GM18951 (cell line): ENCODE measurements at regions not wholly inside any gene's neighbourhood (a gene's known extent, or its start where the extent isn't known, plus 50 kb on each side); places are given as distances from the start of the nearest gene placed in this dataset.
"Not testable (repeated sequence)": the region's sequence is repeated elsewhere in the genome, so short reads cannot be mapped to it uniquely, and the experiment has no call there.

ENCODE experiments used
- POLR2A ChIP-seq: IDR thresholded peaks from 4 replicates; pipeline ENCODE4 v1.6.1; 2011; ENCODE audit warnings: mild to moderate bottlenecking; ENCODE audit not compliant: insufficient read length, insufficient read depth; ENCODE audit errors: extremely low read depth
- in situ Hi-C: fragments of 300-500 bp; cut with MboI; formaldehyde crosslinking; loops from one replicate; pipeline ENCODE4 v1.12.0; 2022; ENCODE audit warnings: low sequenced_read_pairs, mixed read lengths, inconsistent platforms; ENCODE audit not compliant: unreplicated experiment

DNA sequence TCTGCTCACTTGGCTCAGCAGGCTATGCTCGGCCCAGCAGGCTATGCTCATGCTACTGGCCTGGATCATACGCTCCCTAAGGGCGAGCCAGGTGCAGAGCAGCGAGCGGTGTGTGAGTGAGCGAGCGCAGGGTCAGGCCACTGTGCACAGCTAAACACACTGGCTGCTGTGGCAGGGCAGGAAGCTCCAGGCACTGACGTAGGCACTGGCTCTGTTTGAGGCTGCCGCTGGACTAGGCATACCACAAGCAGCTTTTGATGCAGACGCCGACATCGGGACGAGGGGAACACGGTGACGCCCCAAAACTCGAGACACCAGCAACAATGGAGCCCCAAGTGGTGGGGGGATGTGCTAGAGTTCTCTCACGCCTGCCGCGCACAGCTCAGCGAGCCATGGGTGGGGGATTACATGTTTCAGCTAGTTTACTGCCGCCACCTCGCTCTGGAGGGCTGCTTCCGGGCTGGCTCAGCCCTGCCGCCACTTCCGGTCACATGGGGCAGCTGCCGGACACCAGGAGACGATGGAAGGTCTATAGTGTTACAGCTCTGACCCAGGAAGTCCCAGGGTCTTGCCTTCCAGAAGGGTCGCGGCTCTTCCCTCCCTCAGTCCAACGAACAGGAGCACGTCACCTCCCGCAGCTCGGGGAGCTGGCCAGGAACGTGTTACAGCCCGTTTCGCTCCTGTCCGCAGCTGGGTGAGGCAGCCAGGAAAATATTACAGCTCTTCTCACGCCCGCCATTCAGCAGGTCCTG lies 1176.9 kb upstream of the LRRTM1 start:
- TF ChIP-seq POLR2A: no peak
- in situ Hi-C loops: no loop called here

GRCh38 chr2:81467096-81467495 lies 1162.5 kb upstream of the LRRTM1 start:
- in situ Hi-C loops: no loop called here
- TF ChIP-seq POLR2A: no peak

DNA sequence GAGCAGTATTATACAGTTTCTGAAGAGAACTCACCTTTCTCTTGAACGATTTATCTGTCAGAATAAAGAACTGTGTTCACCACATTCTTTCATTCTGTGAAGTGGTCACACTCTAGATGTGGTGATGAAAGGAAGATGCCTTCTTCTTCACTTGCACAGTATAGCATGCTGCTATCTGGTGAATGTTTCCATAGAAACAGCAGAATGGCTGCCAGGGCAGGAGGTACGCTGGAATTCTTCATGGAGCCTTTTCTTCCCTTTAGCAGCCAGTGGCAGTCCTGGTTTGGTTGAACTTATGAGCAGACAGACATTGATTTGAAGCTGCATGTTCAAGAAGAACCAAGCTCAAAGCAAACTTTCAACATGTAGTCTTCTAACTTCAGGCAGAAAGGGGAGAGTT lies 1157.9 kb upstream of the LRRTM1 start:
- TF ChIP-seq POLR2A: no peak
- in situ Hi-C loops: no loop called here

GRCh38 chr2:81445176-81445575 lies 1140.6 kb upstream of the LRRTM1 start:
- in situ Hi-C loops: no loop called here
- TF ChIP-seq POLR2A: no peak

- in situ Hi-C loops: no loop called here
- no peak for TF ChIP-seq POLR2A
Observed at GRCh38 chr2:81437456-81438000, 1133.0 kb upstream of the LRRTM1 start.

- no peak for TF ChIP-seq POLR2A
- in situ Hi-C loops: no loop called here
Observed at GRCh38 chr2:81436256-81436655, 1131.7 kb upstream of the LRRTM1 start.

GRCh38 chr2:81412681-81413080 lies 1108.1 kb upstream of the LRRTM1 start:
- in situ Hi-C loops: no loop called here
- TF ChIP-seq POLR2A: no peak

GRCh38 chr2:81403508-81403907 lies 1099.0 kb upstream of the LRRTM1 start:
- TF ChIP-seq POLR2A: no peak
- in situ Hi-C loops: no loop called here

DNA sequence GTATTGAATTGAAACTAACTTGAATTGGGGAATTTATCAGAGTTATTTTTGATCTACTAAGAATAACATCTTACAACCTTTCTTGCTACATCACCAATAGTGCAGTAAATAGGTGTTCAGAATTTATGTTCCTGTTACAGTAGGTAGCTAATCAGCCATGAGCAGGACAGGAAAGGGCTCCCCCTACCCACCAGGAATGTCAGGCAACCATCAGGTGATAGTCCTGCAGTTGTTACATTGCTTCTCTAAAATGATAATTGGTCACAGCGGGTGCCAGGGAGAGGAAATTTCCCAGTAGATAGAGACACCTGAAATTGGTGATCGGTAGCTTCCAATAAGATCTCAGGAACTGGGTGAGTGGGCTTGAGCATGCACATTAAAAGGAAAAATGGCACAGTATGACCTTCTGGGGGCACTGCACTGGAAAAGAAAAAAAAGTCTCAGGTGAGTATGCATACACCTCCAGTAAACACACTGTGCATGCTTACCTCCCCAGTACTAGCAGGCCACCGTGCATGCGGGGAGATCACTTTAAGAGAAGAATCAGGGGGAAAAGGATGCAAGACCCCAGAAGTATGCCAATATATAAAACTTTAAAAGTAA lies 1092.0 kb upstream of the LRRTM1 start:
- in situ Hi-C loops: no loop called here
- TF ChIP-seq POLR2A: no peak

DNA sequence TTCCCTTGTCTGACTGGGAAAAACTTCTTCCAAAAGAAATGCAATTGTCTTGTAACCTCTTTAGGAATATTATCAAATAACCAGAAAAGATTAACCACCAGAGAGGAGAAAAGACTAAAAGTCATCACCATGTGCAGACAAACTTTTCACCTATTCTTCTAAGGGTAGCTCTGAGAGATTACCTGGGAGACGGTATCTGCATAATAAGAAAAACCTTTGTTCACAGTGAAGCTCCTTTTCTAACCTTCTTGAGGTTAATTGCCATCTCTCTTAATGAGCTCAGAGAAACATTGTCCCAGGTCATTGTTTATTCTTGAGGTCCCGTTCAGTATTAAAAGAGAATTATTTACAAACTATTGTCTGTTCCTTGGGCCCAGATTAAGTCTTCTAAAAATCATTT lies 1091.2 kb upstream of the LRRTM1 start:
- in situ Hi-C loops: no loop called here
- no peak for TF ChIP-seq POLR2A

- in situ Hi-C loops: no loop called here
- TF ChIP-seq POLR2A: no peak
Observed at GRCh38 chr2:81389203-81389602, 1084.7 kb upstream of the LRRTM1 start.

DNA sequence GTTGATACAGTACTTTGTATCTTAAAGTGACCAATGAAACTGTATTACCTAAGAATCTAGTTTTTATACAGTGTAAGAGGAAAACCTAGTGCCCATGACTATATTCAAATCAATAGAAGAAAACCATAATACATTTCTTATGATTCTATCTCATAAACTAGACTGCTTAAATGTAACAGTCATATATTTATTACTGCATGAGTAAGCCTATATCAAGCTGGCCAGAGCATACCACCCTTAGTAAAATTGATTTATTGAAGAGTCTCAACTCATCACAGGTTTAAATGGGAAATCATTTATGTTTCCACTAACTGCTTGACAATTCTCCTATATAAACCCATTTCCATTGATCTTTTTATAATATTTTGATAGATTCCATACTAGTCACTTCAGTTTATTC lies 1059.2 kb upstream of the LRRTM1 start:
- TF ChIP-seq POLR2A: no peak
- in situ Hi-C loops: no loop called here

DNA sequence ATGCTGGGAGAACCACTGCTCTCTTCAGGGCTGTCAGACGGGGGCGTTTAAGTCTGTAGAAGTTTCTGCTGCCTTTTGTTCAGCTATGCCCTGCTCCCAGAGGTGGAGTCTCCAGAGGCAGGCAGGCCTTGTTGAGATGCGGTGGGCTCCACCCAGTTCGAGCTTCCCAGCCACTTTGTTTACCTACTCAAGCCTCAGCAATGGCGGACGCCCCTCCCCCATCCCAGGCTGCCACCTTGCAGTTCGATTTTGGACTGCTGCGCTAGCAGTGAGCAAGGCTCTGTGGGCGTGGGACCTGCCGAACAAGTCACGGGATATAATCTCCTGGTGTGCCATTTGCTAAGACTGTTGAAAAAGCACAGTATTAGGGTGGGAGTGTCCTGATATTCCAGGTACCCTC lies 1057.9 kb upstream of the LRRTM1 start:
- in situ Hi-C loops: not testable (repeated sequence)

- in situ Hi-C loops: no loop called here
- no peak for TF ChIP-seq POLR2A
Observed at GRCh38 chr2:81355436-81355835, 1050.9 kb upstream of the LRRTM1 start.
